HG03108 (cell line): ENCODE measurements at regions not wholly inside any gene's neighbourhood (a gene's known extent, or its start where the extent isn't known, plus 50 kb on each side); places are given as distances from the start of the nearest gene placed in this dataset.

Experiments
- ATAC-seq: cut with Tn5 transposase; IDR thresholded peaks from one replicate; pipeline ENCODE4 v1.9.1; 2021; ENCODE audit warnings: moderate library complexity; ENCODE audit not compliant: unreplicated experiment

GRCh38 chr1:29896791-29897714, 660.7 kb downstream of the PTPRU start:
- ATAC-seq, result no peak

GRCh38 chr1:29896300-29896699, 660.0 kb downstream of the PTPRU start:
- ATAC-seq, result no peak

- no peak for ATAC-seq
Measured at GRCh38 chr1:29895201-29895600, 658.9 kb downstream of the PTPRU start.

DNA sequence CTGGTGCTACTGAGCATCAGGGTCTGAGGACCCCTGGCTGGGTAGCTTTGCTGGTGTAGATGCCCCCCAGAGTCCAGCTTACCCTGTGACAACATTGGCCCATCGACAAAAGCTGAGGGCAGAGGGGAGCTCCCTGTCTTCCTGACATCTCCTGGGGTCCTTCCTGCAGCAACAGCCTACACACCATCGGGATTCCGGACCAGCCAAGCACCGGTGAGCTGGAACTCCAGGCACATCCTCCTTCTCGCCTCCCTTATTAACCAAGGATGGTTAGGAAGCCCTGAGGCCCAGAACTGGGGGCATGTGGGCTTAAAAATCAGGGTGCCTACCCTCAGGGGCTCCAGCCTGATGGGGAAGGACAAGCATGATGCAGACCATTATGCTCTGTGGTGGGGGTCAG, 658.0 kb downstream of the PTPRU start:
- no peak for ATAC-seq

- ATAC-seq, result no peak
Measured at GRCh38 chr1:29893806-29894205, 657.5 kb downstream of the PTPRU start.

DNA sequence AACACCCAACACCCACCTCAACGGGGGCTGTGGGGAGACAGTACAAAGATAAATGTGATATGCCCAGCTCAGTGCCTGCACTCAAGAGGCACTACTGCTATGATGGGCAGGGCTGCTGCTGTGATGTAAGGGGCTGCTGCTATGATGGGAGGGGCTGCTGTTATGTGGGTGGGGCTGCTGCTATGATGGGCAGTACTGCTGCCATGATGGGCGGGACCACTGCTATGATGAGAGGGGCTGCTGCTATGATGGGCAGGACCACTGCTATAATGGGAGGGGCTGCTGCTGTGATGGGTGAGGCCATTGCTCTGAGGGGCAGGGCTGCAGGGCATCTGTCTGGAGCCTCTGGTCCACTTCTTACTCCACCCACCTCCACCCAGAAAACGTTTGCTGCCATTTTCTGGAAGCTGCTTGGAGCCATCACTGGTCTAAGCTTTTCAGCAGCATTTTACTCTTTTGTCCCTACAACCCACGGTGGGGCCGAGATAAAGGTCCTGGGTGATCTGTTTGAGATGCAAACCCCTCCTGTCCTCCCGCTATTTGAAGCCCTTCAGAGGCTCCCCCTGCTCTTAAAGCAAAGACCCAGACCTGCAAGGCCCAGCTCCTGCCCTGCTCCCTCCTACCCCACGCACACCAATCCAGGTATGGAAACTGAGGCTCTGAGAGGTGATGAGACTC, 656.9 kb downstream of the PTPRU start:
- ATAC-seq, result no peak

DNA sequence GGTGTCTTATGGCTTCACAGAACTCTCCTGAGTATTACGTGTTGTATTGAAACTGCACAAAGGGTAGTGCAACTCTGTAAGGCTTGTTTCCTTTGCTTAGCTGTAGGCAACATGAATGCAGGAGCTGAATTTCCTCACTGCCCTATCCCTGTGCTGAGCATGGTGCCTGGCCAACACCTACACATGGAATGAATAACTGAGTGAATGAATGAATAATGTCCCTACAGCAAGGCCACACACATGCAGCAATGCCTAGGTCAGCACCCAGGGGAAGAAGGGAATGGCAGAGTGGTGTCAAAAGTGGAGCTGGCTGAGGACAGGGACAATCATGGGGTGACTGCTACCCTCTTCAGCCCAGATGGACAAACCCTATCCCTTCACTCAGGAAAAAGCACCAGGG, 655.9 kb downstream of the PTPRU start:
- no peak for ATAC-seq

GRCh38 chr1:29890201-29890959, 654.1 kb downstream of the PTPRU start:
- no peak for ATAC-seq

DNA sequence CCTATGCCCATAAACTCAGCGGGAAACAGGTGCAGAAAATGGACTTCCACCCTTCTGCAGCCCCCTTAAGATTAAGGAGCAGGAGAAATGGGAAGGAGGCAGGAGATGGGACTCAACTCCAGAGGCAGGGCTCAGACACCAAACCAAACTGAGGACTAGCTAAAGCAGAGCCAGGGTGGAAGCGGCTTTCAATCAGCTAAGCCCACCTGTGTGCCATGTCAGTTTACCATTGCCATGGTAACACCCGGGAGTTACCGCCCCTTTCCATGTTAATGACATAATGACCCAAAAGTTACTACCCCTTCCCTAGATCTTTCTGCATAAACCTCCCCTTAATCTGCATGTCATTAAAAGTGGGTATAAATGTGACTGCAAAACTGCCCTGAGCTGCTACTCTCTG, 653.5 kb downstream of the PTPRU start:
- no peak for ATAC-seq

- ATAC-seq, result no peak
Measured at GRCh38 chr1:29884740-29885139, 648.4 kb downstream of the PTPRU start.

GRCh38 chr1:29883986-29884385, 647.7 kb downstream of the PTPRU start:
- no peak for ATAC-seq

DNA sequence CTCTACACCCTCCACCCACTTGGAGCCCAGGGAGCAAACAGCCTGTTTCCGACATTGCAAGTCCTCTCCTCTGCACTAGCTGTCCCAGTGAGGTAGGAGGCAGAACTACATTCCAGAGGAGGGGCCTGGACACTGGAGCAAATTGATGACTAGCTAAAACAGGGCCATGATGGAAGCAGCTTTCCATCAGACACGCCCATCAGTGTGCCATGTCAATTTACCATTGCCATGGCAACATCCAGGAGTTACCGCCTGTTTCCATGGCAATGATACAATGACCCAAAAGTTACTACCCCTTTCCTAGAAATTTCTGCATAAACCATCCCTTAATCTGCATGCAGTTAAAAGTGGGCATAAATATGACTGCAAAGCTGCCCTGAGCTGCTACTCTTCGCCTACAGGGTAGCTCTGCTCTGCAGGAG, 647.1 kb downstream of the PTPRU start:
- ATAC-seq, result no peak

DNA sequence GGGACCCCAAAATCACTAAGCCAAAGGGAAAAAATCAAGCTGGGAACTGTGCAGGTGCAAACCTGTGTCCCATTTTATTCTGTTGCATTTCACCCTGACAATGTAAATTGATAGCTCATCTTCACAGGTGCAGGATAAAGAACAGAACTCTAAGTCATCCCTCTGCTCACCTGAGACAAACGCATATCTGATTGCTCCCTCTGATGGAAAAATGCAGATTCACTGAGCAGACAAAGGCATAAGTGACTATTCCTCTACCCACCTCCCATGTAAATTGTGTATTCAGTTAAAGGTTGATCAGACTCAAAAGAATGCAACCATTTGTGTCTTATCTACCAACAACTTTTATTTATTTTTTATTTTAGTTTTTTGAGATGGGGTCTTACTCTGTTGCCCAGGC, 644.2 kb downstream of the PTPRU start:
- no peak for ATAC-seq

GRCh38 chr1:29879217-29879616, 642.9 kb downstream of the PTPRU start:
- no peak for ATAC-seq

DNA sequence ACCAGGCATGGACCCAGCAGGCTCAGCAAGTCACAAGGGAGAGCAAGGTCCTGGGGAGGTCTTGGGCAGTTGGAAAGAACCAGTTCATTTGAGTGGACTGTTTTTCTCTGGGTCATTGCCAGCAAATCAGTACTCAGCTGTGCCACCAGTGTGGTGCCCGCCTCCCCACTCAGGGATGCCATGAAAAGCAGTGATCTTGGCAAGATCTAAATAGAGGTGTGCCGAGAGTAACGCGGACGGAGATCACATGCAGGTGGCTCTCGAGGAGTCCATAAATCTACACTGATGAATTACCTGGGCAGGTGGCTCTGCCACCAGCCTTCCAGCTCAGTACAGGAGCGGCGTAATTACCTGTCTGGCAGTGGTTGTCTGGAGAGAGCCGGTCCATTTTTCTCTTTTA, 642.2 kb downstream of the PTPRU start:
- no peak for ATAC-seq

DNA sequence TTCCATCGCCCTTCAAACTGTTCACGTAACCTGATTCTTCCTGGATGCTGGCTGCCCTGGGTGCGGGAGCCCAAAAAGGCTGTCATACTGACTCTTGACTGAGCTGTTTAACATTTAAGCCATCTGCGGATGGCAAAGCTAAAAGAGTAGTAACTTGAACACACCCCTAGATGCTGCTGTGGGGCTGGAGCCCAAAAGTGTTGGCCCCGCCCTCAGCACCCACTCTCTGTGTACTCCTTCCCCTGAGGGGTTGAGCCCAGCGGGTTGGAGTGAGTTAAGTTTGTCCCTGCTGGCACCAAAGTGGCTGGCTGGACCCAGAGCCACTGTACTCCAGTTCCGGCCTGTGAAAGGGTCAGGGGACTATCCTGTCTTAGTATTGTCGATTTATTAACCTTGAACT, 640.6 kb downstream of the PTPRU start:
- ATAC-seq, result no peak

DNA sequence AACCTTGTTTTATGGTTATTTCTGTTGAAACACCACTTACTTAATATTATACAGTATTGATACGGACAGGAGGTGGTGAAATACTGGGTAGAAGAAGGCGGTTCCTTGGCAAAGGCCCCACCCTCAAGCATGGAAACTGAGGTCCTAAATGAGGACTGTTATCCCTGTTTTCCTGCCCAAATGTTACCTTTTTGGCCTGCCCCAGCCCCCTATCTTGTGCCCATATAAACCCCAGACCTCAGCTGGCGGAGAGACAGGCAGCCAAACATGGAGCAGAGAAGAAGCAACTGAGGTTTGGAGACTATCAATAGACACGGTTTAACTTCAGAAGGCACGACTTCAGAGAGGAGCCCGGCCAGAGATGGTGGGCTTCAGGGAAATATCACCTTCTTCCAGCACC, 640.1 kb downstream of the PTPRU start:
- ATAC-seq, result no peak

DNA sequence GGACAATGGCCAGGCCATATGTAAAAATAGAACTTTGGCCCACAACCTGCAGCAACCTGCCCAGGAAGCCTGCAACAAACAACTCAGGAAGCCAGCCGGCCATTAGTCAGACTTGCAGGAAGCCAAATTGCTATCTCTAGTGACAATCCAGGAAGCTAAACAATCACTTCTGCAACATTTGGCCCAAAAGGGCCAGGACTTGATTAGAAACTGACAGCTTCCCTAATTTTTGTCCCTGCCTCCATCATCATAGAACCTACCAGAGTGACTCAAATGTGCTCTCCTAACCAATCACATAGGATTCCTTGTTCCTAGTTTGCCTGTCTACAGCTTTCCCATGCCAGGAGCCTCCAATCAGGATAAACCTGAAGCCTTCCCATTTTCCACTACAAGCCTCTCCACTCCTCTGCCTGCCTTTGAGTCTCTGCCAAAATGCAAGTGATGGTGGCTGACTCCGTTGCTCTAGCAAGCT, 639.3 kb downstream of the PTPRU start:
- no peak for ATAC-seq

GRCh38 chr1:29870621-29871020, 634.3 kb downstream of the PTPRU start:
- ATAC-seq, result no peak

- ATAC-seq, result no peak
Measured at GRCh38 chr1:29869802-29870201, 633.5 kb downstream of the PTPRU start.

GRCh38 chr1:29868944-29869343, 632.6 kb downstream of the PTPRU start:
- no peak for ATAC-seq
